HG03565 (cell line): ENCODE measurements at regions not wholly inside any gene's neighbourhood (a gene's known extent, or its start where the extent isn't known, plus 50 kb on each side); places are given as distances from the start of the nearest gene placed in this dataset.
A peak's percentile ranks its signal among the peaks of the same experiment; 100 is the strongest.

Experiments
- ATAC-seq: cut with Tn5 transposase; IDR thresholded peaks from one replicate; pipeline ENCODE4 v1.9.1; 2021; ENCODE audit warnings: mild to moderate bottlenecking, moderate library complexity; ENCODE audit not compliant: unreplicated experiment

DNA sequence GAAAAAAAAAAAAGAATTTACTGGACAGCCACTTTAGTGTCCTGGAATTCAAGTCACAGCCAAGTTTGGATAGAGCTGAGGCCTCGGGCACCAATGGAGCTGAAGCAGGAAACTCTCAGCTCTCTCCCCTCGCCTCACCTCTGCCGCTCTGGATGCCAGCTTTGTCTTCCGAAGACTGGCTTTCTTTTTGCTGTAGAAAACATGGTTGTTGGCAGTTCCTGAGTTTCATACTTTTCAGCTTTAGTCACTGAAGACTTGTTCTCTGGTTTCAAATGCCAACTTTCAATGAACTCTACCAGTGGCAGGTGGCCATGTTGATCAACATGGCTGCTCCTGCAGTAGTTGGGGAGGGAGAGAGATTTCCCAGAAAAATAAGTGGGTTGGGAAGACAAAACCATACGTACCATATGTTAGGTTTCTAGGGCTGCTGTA is 142.2 kb downstream of the SNX18 start:
- ATAC-seq = no peak

GRCh38 chr5:54658010-54658409 is 140.5 kb downstream of the SNX18 start:
- no peak for ATAC-seq

GRCh38 chr5:54656261-54656728 is 138.7 kb downstream of the SNX18 start:
- no peak for ATAC-seq

GRCh38 chr5:54655761-54656160 is 138.2 kb downstream of the SNX18 start:
- ATAC-seq = no peak

DNA sequence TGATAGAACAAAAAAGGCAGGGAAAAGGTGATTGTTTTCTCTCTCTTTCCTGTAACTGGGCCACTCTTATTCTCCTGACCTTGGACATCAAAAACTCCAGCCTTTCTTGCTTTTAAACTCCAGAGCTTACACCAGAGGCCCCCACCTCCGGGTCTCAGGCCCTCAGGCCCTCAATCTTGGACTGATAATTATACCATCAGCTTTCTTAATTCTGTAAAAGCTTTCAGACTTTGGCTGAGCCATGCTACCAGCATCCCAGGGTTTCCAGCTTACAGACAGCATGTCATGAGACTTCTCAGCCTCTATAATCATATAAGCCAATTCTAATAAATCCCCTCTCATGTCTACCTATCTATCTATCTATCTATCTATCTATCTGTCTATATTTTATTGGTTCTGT is 137.7 kb downstream of the SNX18 start:
- ATAC-seq = no peak

GRCh38 chr5:54653956-54654614 is 136.5 kb downstream of the SNX18 start:
- no peak for ATAC-seq

DNA sequence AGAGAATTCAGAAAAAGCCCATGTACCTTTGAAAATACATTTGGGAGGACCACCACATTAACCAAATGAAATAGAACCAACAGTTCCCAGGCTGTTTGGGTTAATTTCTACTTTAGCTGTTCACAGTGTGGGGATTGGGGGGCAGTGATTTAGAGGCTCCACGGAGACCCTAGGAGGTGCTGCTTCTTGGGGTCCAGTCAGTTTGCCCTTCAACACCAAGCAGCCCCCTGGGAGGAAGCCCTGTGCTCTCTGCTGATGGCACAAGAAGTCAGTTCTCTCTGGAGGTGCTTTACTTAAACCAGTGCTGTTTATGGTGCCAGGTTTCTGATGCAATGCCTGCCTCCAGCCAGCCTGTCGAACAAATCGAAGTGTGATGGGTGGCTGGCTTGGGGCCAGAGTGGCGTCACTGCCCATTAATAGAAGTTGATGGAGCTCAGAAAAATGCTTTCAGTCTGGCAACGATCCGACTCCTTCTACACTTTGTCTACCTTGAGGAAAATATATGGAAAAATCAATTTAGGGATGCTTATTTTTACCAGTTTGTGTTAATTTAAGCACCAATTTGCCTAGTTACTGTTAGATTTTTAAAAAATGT is 134.0 kb downstream of the SNX18 start:
- no peak for ATAC-seq

DNA sequence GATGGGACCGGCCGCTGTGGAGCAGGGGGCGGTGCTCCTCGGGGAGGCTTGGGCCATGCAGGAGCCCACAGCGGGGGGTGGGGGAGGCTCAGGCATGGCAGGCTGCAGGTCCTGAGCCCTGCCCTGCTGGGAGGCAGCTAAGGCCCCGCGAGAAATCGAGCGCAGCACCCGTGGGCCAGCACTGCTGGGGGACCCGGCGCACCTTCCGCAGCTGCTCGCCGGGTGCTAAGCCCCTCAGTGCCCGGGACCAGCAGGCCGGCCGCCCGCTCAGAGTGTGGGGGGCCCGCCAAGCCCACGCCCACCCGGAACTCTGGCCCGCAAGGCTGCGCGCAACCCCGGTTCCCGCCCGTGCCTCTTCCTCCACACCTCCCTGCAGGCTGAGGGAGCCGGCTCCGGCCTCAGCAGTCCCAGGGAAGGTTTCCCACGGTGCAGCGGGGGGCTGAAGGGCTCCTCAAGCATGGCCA is 131.5 kb downstream of the SNX18 start:
- no peak for ATAC-seq

GRCh38 chr5:54646356-54647101 is 129.0 kb downstream of the SNX18 start:
- peak; percentile 92 for ATAC-seq

- no peak for ATAC-seq
These were observed 128.4 kb downstream of the SNX18 start for GRCh38 chr5:54645882-54646355.

DNA sequence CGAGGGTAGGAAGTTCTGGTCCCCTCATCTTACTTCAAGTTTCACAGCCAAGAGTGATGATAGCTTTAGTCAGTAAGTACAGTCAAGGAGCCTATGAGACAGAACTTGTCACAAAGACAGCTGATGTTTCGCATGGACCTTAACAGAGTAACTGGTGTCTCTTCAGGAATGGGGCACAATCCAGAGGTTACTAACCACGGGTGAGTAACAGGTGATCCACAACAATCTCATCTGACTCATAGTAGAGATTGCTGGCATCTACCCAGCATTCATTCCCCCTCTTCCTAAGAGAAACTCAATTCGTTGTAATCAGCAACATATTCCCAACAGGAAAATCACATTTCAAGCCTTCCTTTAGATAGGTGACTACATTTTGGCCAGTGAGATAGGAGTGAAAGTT is 126.7 kb downstream of the SNX18 start:
- ATAC-seq = no peak

GRCh38 chr5:54643685-54644106 is 126.1 kb downstream of the SNX18 start:
- ATAC-seq = no peak

- ATAC-seq = no peak
These were observed 122.1 kb downstream of the SNX18 start for GRCh38 chr5:54639621-54640020.

DNA sequence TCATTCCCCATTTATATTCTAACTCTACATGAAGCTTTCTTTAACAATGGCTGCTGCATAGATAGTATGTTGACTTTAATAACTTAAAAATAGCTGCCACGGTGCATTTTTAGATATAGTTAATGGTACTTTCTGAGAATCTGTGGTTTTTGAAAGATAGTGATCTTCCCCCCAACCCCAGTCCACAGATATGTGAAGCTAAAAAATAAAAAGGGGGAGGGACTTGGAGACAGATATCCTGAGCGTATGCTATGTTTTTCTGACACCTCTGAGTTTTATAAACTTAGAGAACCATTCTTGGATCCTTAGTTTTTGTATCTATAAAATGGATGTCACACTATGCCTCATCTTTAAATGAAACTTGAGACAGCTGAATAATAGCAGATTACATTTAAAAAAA is 120.5 kb downstream of the SNX18 start:
- ATAC-seq = no peak

GRCh38 chr5:54637654-54638053 is 120.1 kb downstream of the SNX18 start:
- no peak for ATAC-seq

DNA sequence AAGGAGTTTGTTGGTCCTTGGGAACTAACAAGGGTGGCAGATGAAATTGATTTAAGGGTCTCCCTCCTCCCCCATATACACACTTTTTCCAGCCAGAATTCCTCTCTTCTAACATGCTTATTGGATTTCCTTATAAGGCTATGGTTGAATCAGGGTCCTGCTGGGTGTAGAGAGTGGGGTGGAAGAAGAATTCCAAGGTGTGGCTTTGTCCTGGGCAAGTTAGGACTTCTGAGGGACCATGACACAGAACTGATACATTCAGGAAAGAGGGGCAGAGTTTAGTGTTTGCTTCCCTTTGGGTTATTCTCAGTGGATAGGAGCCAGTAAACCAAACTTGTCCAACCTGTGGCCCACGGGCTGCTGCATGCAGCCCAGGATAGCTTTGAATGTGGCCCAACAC is 116.5 kb downstream of the SNX18 start:
- ATAC-seq = no peak

DNA sequence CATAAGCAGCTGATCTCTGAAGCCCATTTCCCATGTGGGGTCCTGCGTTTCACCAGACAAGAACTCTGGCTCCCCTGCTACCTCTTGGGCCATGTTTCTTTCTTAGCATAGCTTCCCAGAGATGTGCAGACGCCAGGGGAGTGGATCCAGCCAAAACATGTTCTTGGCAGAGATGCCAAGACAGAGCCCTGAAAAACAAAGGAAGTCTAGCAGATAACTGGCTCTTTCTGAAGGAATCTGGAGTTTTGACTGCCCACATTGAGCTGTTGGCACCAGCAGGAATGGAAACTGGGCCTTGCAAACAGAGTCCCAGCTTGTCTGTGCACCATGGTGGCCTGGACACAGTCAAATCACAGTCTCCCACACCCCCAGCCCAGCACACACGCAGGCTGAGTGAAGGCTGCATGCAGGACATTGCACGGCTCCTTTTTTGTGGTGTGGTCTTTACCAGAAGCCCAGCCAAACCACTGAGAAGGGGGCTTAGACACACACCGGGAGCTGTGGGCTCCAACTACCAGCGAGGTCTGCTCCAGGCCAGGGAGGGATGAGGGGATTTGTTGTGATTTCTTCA is 114.7 kb downstream of the SNX18 start:
- no peak for ATAC-seq

DNA sequence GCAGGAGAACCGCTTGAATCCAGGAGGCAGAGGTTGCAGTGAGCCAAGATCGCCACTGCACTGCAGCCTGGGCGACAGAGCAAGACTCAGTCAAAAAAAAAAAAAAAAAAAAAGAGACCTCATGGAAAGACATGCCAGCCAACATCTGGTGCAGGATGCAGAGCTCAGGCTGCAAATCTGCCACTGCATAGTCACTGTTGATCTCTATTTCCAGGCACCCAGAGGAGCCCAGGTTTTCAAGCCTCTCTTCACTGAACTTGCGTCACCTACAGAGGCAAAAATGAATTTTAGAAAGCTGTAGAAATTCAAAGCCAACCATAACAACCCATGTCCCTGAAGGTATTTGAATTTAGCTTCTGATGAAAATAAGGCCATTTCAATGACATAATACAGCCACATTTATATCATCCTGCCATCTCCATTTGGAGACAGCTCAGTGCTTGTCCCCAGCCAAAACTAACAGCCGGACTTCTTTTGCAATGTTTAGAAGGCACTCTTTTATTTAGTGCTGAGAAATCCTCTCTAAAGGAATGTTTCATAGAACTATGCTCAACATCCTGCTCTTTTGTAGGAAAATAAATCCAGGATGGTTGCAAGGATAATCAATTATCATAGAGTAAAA is 113.3 kb downstream of the SNX18 start:
- ATAC-seq = no peak

DNA sequence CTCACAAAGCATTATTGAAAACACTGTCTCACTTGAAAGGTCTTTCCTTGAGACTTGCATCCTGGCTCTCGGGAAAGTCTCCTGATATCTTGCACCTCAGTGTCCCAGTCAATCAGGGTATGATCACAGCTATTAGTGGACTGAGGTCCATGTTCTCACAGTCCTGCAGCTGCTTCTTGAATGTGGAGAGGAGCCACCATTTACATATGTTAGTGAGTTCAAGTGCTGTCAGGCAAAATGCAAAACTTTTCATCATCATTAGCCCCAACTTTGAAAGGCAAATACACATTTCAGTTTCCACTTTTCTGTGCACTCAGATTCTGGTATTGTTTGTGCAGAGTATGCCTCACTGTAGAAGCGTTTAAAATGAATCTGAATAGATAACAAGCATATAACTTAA is 111.6 kb downstream of the SNX18 start:
- no peak for ATAC-seq

DNA sequence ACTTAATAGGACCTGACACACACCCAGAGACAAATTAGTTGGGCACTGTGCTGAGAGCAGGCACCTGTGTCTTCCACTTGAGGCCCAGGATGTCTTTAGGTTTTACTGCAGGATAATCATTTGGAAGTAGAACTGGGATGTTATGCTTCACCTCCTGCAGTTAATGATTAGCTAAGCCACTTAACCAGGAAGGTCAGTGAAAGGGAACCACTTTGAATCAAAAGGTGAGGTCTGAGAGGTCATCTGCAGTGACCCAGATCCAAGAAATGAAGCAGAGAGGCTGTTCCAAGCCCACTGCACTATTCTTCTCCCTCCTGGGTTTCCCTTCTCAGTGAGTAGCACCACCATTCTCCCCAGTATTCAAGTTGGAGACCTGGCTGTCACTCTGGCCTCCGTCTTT is 110.5 kb downstream of the SNX18 start:
- ATAC-seq = no peak

DNA sequence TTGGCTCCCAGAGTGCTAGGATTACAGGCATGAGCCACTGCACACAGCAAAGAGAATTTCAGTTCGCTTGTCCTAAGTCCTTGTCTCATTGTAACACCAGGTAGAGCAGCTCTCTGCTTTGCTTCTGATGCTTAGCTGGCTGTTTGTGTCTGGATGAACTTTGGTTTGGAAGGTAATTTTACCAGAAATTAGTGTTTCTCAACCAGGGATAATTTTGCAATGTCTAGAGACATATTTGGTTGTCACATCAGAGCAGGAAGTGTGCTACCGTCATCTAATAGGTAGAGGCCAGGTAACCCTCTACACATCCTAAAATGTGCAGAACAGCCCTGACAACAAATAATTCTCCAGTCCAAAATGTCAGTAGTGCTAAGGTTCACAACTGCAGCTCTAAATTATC is 108.8 kb downstream of the SNX18 start:
- no peak for ATAC-seq
